GM04504 (cell line): ENCODE measurements at regions not wholly inside any gene's neighbourhood (a gene's known extent, or its start where the extent isn't known, plus 50 kb on each side); places are given as distances from the start of the nearest gene placed in this dataset.

Experiments used
- DNase-seq: peaks from one replicate; pipeline ENCODE4 v3.0.0-alpha.2; 2012; ENCODE audit warnings: low read depth

- no peak for DNase-seq
Observed at GRCh38 chr4:3715855-3716630, 50.1 kb upstream of the ADRA2C start.

DNA sequence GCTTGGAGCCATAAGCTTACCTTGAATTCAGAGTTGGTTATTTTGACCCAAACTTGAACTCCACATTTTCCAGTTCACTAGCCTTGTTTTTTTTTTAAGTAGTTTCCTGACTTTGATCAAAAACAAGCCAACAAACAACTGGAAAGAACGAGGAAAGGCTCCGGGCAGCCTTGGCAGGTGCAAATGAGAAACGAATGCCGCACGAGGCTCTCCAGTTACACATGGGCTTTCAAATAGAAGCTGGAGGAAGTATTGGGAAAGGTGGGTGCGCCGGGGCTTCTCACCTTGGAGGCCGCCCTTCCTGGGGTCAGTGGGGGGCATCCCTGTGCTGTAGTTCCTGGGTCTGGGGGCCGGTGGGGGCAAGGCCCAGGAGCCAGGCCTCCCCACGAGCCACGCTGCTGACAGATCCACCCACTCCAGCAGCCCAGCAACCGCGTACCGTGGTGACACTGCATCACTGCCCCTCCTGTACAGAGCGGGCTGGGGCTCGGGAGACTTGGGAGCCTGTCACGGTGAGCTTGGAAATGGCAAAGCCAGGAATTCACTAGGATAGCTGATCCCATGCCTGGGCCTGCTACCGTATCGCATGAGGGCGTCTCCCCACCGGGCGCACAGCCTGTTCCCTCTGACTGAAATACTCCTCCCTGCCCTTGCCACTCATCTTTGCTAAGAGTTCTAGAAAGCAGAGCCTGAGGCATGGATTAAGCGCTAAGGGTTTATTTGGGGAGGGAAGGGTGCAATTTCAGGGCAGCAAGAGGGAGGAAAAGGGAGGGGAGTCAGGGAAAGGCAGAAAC, 50.9 kb upstream of the ADRA2C start:
- DNase-seq, result no peak

DNA sequence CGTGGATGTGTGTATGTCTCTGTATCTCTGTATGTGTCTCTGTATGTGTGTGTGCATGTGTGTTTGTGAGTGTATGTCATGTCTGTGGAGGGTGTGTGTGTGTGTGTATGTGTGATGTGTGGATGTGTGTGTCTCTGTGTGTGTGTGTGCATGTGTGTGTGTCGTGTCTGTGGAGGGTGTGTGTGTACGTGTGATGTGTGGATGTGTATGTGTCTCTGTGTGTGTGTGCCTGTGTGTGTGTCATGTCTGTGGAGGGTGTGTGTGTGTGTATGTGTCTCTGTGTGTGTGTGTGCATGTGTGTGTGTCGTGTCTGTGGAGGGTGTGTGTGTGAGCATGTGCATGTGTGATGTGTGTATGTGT, 51.6 kb upstream of the ADRA2C start:
- no peak for DNase-seq

DNA sequence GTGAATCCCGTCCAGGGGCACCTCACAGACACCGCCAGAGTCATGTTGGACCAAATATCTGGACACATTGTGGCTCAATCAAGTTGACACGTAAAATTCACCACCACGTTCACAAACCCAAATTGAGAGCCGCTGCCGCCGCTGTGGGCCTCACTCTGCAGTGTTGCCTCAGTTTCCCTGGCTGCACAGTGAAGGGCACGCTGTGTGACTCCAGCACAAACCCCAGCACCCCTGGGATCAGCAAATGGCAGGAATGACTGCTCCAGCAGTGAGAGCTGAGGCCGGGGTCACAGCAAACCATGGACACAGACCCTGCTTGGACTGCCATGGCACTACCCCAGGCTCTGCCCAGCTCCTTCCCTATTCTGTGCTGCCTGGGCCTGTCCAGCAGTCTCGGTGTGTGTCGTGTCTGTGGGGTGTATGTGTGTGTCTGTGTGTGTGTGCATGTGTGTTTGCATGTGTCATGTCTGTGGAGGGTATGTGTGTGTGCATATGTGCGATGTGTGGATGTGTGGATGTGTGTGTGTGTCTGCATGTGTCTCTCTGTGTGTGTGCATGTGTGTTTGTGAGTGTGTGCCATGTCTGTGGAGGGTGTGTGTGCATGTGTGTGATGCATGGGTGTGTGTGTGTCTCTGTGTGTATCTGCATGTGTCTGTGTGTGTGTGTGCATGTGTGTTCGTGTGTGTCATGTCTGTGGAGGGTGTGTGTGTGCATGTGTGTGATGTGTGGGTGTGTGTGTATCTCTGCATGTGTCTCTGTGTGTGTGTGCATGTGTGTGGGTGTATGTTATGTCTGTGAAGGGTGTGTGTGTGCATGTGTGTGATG, 52.2 kb upstream of the ADRA2C start:
- DNase-seq, result no peak

DNA sequence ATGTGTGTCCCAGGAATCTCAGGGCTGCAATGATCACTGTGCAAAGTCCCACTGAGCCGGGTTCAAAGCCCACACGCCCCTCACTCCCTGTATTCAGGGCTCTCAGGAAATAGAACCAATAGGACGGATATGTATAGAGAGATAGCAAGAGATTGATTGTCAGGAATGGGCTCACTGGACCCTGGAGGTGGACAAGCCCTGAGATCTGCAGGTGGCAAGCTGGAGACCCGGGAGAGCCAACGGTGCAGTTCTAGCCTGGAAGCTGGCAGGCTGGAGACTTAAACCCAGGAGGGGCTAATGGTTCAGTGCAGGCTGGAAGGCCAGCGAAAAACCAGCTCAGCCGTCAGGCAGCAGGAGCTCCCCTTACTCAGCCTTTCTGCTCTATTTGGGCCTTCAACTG, 52.8 kb upstream of the ADRA2C start:
- no peak for DNase-seq

- no peak for DNase-seq
Observed at GRCh38 chr4:3712936-3713335, 53.2 kb upstream of the ADRA2C start.

DNA sequence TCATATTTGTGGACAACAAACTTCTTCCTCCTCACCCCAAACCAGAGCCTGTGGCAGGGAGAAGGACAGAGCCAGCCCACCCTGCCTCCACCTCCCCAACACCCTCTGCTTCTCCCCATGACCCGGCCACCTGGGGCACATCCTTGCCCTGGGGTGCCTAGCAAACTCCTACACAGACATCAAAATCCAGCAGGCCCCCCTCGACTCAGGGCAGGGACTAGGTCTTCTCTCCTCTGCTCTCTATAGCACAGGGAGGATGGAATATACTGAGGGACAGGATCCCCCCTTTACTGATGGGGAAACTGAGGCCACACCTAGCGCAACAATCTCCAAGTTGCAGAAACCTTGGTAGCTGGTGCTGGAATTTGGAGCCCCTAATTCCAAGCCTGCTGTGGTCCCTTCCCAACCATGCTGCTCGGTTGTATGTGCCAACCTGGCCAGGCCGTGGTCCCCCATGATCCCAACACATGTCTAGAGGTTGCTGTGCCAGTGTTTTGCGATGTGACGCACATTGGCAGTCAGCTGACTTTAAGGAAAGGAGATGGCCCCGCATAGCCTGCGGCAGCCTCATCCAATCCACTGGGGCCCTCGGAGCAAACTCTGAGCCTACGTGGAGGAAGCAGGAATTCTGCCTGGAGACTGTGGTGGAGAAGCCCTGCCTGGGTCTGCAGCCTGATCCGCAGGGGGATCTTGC, 53.9 kb upstream of the ADRA2C start:
- DNase-seq, result no peak

DNA sequence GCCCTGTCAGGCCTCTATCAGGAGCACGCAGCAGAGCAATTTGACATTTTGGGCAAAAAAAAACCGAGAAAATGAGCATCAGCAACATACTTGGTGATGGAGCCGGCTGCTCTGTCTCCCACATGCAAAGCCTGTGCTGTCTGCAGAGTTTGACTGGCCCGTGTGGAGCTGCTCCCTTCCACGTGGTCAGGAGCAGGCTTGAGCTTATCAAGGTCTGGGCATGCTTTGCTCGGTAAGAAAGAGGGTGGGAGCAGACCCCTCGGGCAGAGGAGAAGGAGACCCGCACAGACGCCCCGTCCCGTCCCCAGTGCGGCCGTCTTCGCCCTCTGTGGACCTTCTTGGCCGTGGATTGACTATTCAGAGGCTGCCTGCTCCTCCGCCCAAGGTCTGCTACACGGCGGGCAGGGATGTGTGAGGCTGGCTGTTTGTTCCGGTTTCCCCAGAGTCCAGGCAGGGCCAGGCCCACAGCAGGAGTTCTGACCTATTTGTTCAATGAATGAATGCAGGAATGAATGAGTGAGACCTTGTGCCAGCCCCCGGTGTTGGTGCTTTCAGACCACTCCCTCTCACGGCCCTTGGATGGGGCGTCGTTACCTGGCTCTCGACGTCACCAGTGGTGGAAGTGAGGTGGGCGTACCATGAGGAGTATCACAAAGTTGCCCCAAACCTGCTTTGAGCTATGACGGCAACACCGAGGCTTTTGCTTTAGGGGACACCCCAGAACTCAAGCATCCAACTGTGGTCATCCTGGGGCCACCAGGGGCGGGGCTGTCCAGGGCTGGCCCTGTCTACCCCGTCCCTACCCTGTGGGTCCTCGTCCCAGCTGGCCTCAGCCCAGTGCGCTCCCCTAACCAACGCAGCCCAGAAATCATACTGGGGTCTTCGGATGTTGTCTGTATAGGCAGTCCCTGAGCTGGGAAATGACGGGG, 54.7 kb upstream of the ADRA2C start:
- no peak for DNase-seq

DNA sequence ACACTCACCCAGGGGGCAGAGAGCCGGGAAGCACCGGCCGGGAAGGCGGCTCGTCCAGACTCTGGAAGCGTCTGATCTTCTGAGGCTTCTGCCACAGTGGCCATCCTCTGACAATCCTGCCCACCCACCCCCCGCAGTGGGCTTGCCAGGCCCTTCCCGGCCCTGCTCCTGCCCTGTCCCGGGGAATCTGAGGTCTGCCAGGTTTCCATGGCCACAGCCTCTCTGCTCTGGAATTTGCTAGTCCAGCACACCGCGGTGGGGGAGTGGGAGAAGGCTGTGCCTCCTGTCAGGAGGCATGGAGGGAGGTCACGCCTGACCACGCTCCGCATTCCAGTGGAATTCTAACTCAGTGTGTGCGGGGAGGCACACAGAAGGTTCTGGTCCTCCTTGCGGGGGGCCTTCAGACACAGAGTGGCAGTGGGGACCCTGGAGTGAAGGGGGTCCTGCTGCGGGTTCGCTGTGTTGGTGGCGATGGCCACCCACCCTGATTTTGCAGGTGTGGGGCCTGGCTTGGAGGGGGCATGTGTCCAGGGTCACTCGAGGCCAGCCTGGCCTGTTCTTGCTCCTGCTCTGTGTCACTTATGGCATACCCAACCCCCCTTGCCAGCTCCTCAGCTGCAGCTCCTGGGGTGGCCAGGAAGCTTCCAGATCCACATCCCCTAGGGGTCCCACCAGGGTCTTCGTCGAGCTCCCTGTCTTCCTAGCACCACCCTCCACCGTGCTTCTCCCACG, 55.6 kb upstream of the ADRA2C start:
- no peak for DNase-seq

GRCh38 chr4:3709846-3710441, 56.2 kb upstream of the ADRA2C start:
- DNase-seq, result no peak

DNA sequence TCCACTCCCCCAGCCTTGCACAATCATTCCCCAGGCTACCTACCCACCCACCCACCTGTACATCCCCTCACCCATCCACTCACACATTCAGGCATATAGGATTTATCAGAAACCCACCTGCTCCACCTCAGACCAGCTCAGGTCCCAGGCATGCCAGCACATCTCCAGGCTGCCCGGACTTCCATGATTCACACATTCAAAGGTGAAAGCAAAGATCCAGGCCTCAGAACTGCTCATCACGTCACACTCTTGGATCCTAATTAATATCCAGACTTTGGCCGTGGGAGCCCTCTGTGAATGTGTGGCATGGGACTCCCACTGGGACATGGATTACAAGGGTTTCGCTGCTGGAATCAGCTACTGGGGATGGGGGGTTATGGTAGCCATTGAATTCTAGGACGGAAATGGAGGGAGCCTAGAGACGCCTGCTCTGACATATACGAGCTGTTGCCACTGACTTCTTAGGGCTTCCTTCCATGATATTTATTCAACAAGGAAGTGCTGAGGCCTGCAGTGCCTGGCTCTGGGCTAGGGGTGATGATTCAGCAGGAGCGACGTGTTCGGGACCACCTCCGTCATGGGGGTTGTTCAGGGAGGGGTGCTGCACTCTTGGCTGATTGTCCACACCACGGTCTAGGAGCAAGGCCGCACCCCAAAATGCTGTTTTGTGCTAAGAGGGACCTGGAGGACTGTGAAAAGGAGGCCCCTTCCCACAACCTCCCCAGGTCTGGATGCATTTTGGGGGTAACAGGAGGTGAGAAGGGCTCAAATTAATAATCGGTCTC, 56.9 kb upstream of the ADRA2C start:
- no peak for DNase-seq

DNA sequence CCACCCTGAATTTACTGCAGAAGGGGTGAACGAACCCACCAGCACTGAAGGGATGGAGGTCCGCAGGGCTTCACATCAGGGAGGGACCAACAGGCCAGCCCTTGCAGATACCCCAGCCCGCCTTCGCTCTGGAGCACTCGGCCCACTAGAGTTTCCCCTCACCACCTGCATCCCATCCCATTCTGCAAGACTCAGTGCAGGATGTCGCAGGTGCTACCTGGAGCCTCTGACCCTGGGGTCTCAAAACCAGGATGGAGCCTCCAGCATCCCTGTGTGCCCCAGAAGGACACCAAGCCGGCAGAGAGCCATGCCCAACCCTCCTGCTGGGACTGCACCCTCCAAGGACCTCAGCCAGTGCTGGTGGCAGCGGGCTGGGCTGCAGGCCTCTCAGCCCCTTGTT, 57.6 kb upstream of the ADRA2C start:
- DNase-seq, result no peak

DNA sequence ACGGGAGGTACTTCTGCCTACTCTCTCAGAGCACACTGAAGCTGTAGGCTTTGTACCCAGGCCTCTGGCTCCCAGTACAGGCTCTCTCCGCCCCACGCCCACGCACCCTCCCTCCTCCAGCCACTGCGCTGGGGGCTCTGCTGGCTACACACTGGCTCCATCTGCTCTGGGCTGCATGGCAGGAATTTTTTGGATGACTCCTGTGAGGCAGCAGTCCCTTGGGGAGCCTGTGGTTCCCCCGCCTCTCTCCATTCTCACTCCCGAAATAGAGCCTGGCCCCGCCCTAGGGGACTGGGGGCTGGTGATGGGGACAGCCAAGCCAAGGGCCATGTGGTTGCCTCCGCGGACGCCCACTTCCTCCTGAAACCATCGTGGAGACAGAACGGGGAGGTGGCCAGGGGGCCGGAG, 58.1 kb upstream of the ADRA2C start:
- DNase-seq, result peak; percentile 17

GRCh38 chr4:3707423-3708102, 58.6 kb upstream of the ADRA2C start:
- no peak for DNase-seq

GRCh38 chr4:3706565-3707422, 59.4 kb upstream of the ADRA2C start:
- DNase-seq, result no peak

GRCh38 chr4:3706111-3706511, 60.1 kb upstream of the ADRA2C start:
- no peak for DNase-seq

- DNase-seq, result no peak
Observed at GRCh38 chr4:3705236-3705987, 60.8 kb upstream of the ADRA2C start.
